Breast epithelium (tissue), 4 donors: ENCODE measurements at regions not wholly inside any gene's neighbourhood (a gene's known extent, or its start where the extent isn't known, plus 50 kb on each side); places are given as distances from the start of the nearest gene placed in this dataset.
A peak's percentile ranks its signal among the peaks of the same experiment; 100 is the strongest.

ENCODE experiments used
- DNase-seq, 2 donors: peaks; one replicate each; pipeline ENCODE4 v3.0.0-alpha.2; 2019; ENCODE audit warnings: low spot score in 2 of 2
- H3K27ac ChIP-seq, 2 donors: fragments of 200-600 bp; sonication (generic) in 1 of 2; one replicate each; pipeline ENCODE4 v1.5.1; 2016 to 2019; ENCODE audit warnings: mild to moderate bottlenecking in 1 of 2
- H3K27me3 ChIP-seq, 2 donors: fragments of 200-600 bp; sonication (generic) in 1 of 2; one replicate each; pipeline versions ENCODE4 v1.5.1 to v1.6.0; 2017 to 2019; ENCODE audit warnings: control low read depth in 1 of 2, mild to moderate bottlenecking in 1 of 2
- H3K36me3 ChIP-seq: fragments of 200-600 bp; one replicate; pipeline ENCODE4 v1.5.1; 2019
- H3K4me1 ChIP-seq, 2 donors: fragments of 200-600 bp; sonication (generic); one replicate each; pipeline ENCODE4 v1.5.1; 2016 to 2019; ENCODE audit warnings: control low read depth in 1 of 2
- H3K4me3 ChIP-seq, 3 donors: fragments of 200-600 bp; sonication (generic); 1 replicate in 2 of 3; 2 replicates in 1 of 3; pipeline ENCODE4 v1.5.1; 2016 to 2019; ENCODE audit warnings: mild to moderate bottlenecking in 3 of 3, moderate library complexity in 2 of 3
- H3K9me3 ChIP-seq, 2 donors: fragments of 200-600 bp; sonication (generic) in 1 of 2; one replicate each; pipeline ENCODE4 v1.5.1; 2016 to 2019; ENCODE audit warnings: control low read depth in 1 of 2
- CTCF ChIP-seq, 3 donors: fragments of 450-650 bp; IDR thresholded peaks; one replicate each; pipeline ENCODE4 v1.5.1; 2016 to 2017; ENCODE audit warnings: antibody characterized with exemption in 3 of 3, mild to moderate bottlenecking in 3 of 3, moderate library complexity in 3 of 3
- POLR2A ChIP-seq: fragments of 450-650 bp; IDR thresholded peaks from one replicate; pipeline ENCODE4 v1.6.1; 2016; ENCODE audit warnings: antibody characterized with exemption, mild to moderate bottlenecking, moderate library complexity
- POLR2AphosphoS5 ChIP-seq, 3 donors: sonication (generic); formaldehyde crosslinking; IDR thresholded peaks; one replicate each; pipeline ENCODE4 v1.6.1; 2017; ENCODE audit warnings: antibody characterized with exemption in 3 of 3
- intact Hi-C: fragments of 100-400 bp; cut with DNase I; formaldehyde crosslinking; loops from one replicate; pipeline ENCODE4 v1.15.1; 2023; ENCODE audit warnings: low total_unique reads

- no peak overlapping the region for H3K27ac ChIP-seq
- TF ChIP-seq CTCF (IDR thresholded peaks at IDR 0.05) (no peak), POLR2A (no peak), POLR2AphosphoS5 (IDR thresholded peaks at IDR 0.05) (no peak)
- H3K27me3 ChIP-seq: no peaks in the 10 kb centered on the region
- H3K36me3 ChIP-seq: no peaks in the 10 kb centered on the region
- H3K4me1 ChIP-seq: peaks cover 0 to 4% of the 10 kb centered on the region in 2 donors
- peaks cover 0 to 7% of the 10 kb centered on the region in 2 donors for H3K9me3 ChIP-seq
- no peak for DNase-seq
- H3K4me3 ChIP-seq: no peak overlapping the region
- intact Hi-C loops: loop anchor here (10.0 kb wide), 1 partner anchor 817 kb away; no protein-coding TSS in a partner anchor
These were observed 321.6 kb downstream of the PLPP3 start for GRCh38 chr1:56257726-56258125.

- H3K27ac ChIP-seq: peak overlapping the region; percentile 27 to 28
These were observed 323.0 kb downstream of the PLPP3 start for GRCh38 chr1:56256153-56257000.

GRCh38 chr1:56255516-56256152 is 323.7 kb downstream of the PLPP3 start:
- Histone ChIP-seq H3K9me3 (peaks cover 0 to 7% of the 10 kb centered on the region in 2 donors), H3K36me3 (no peaks in the 10 kb centered on the region), H3K4me3 (no peak overlapping the region), H3K4me1 (peaks cover 0 to 4% of the 10 kb centered on the region in 2 donors), H3K27me3 (no peaks in the 10 kb centered on the region), H3K27ac (peak overlapping the region; percentile 59 to 75)
- TF ChIP-seq POLR2A (no peak), POLR2AphosphoS5 (IDR thresholded peaks at IDR 0.05) (peak; percentile 78 to 98 (median 98))
- intact Hi-C loops: loop anchor here (10.0 kb wide), 1 partner anchor 819 kb away; no protein-coding TSS in a partner anchor
- DNase-seq: peak in 1 of 2 donors; percentile 52

More at GRCh38 chr1:56256153-56257000, 323.0 kb downstream of the PLPP3 start:
- intact Hi-C loops: loop anchor here (10.0 kb wide), 1 partner anchor 818 kb away; no protein-coding TSS in a partner anchor
- Histone ChIP-seq H3K27me3 (no peaks in the 10 kb centered on the region), H3K4me3 (no peak overlapping the region), H3K4me1 (peaks cover 0 to 4% of the 10 kb centered on the region in 2 donors), H3K36me3 (no peaks in the 10 kb centered on the region), H3K9me3 (peaks cover 0 to 7% of the 10 kb centered on the region in 2 donors)
- DNase-seq: no peak
- no peak for TF ChIP-seq CTCF (IDR thresholded peaks at IDR 0.05)

GRCh38 chr1:56254130-56254529 is 325.2 kb downstream of the PLPP3 start:
- Histone ChIP-seq H3K4me3 (no peak overlapping the region), H3K4me1 (peaks cover 0 to 4% of the 10 kb centered on the region in 2 donors), H3K27me3 (no peaks in the 10 kb centered on the region), H3K27ac (no peak overlapping the region), H3K36me3 (no peaks in the 10 kb centered on the region), H3K9me3 (no peaks in the 10 kb centered on the region)
- no peak for TF ChIP-seq POLR2A
- no peak for TF ChIP-seq POLR2AphosphoS5 (IDR thresholded peaks at IDR 0.05)
- no peak for TF ChIP-seq CTCF (IDR thresholded peaks at IDR 0.05)
- no peak for DNase-seq
- intact Hi-C loops: loop anchor here (10.0 kb wide), 1 partner anchor 821 kb away; no protein-coding TSS in a partner anchor

GRCh38 chr1:56250809-56251208 is 328.6 kb downstream of the PLPP3 start:
- DNase-seq: no peak
- Histone ChIP-seq H3K9me3 (no peaks in the 10 kb centered on the region), H3K36me3 (no peaks in the 10 kb centered on the region), H3K4me1 (no peaks in the 10 kb centered on the region), H3K27me3 (no peaks in the 10 kb centered on the region), H3K4me3 (no peak overlapping the region), H3K27ac (no peak overlapping the region)
- no peak for TF ChIP-seq POLR2AphosphoS5 (IDR thresholded peaks at IDR 0.05)
- TF ChIP-seq POLR2A: no peak
- TF ChIP-seq CTCF (IDR thresholded peaks at IDR 0.05): no peak
- intact Hi-C loops: loop anchor here (10.0 kb wide), 1 partner anchor 824 kb away; no protein-coding TSS in a partner anchor
